ENCODE measurements at regions not wholly inside any gene's neighbourhood (a gene's known extent, or its start where the extent isn't known, plus 50 kb on each side); places are given as distances from the start of the nearest gene placed in this dataset.

GRCh38 chr6:104010897-104011296 is 848.8 kb downstream of the HACE1 start:
- intact Hi-C loops (cut with micrococcal nuclease; ENCODE audit: unreplicated experiment) = no loop called here
- no TSS peak for BruUV-seq (replicated peaks)
- Histone ChIP-seq H3K79me2 (ENCODE audit: insufficient read depth, low read length) (no peaks in the 10 kb centered on the region), H3K27ac (ENCODE audit: extremely low read length, insufficient read depth, low read length) (no peak overlapping the region), H3K9me3 (ENCODE audit: low read length) (no peaks in the 10 kb centered on the region), H3K4me1 (ENCODE audit: insufficient read depth, low read length) (no peaks in the 10 kb centered on the region), H3K4me2 (ENCODE audit: low read depth, low read length) (no peak overlapping the region), H3K27me3 (ENCODE audit: control insufficient read depth in 1 of 2, insufficient read depth in 2 of 2, low read length in 2 of 2) (no peaks in the 10 kb centered on the region), H3K4me3 (replicated peaks in 1 of 3; ENCODE audit: insufficient read depth in 1 of 3, low read depth in 2 of 3, low read length in 3 of 3) (no peak overlapping the region), H2AFZ (ENCODE audit: low read length) (no peak overlapping the region), H4K20me1 (ENCODE audit: insufficient read depth, low read length) (no peaks in the 10 kb centered on the region), H3K9ac (ENCODE audit: insufficient read depth, low read depth, low read length) (no peak overlapping the region), H3K36me3 (replicated peaks in 1 of 2; ENCODE audit: control insufficient read depth in 1 of 2, insufficient read depth in 2 of 2, low read length in 2 of 2) (no peaks in the 10 kb centered on the region)
- FAIRE-seq (no peak), ATAC-seq (no peak), DNase-seq (ENCODE audit: low spot score) (no peak)
- in situ Hi-C loops (cut with HindIII; ENCODE audit: extremely low pct_ligation_motif_present, low pct_unique_long_range_greater_than_20kb) = no loop called here
- ChIA-PET CTCF (ENCODE audit: low intra/inter-chr PET ratio, low total read pairs) (no interaction called here), POLR2A (no interaction called here)
- TF ChIP-seq ZNF10 (CRISPR knock-in tag; IDR thresholded peaks at IDR 0.05; ENCODE audit: borderline replicate concordance, low read depth) (no peak), NFE2 (CRISPR knock-in tag; IDR thresholded peaks at IDR 0.05) (no peak), ZZZ3 (CRISPR knock-in tag; IDR thresholded peaks at IDR 0.05; ENCODE audit: borderline replicate concordance) (no peak), ZNF138 (CRISPR knock-in tag; IDR thresholded peaks at IDR 0.05; ENCODE audit: low read depth) (no peak), EP300 (IDR thresholded peaks at IDR 0.05; ENCODE audit: low read depth in 2 of 2, low read length in 2 of 2) (no peak), EP300 (CRISPR knock-in tag; IDR thresholded peaks at IDR 0.05; ENCODE audit: borderline replicate concordance) (no peak), ZNF230 (CRISPR knock-in tag; IDR thresholded peaks at IDR 0.05) (no peak), ZNF878 (CRISPR knock-in tag; IDR thresholded peaks at IDR 0.05) (no peak), RNF2 (conservative IDR thresholded peaks at IDR 0.05; ENCODE audit: low read depth) (no peak), ZNF543 (CRISPR knock-in tag; IDR thresholded peaks at IDR 0.05) (no peak), MAFG (CRISPR knock-in tag; IDR thresholded peaks at IDR 0.05) (no peak), ZNF598 (CRISPR knock-in tag; IDR thresholded peaks at IDR 0.05; ENCODE audit: borderline replicate concordance) (no peak), EED (CRISPR knock-in tag; IDR thresholded peaks at IDR 0.05) (no peak), HNRNPLL (IDR thresholded peaks at IDR 0.05; ENCODE audit: low read depth, low read length, poor library complexity, severe bottlenecking) (no peak), ZKSCAN5 (CRISPR knock-in tag; IDR thresholded peaks at IDR 0.05) (no peak), RFXAP (CRISPR knock-in tag; IDR thresholded peaks at IDR 0.05; ENCODE audit: borderline replicate concordance) (no peak), GATA4 (IDR thresholded peaks at IDR 0.05; ENCODE audit: borderline replicate concordance, low read depth) (no peak)

All from HepG2 (cell line).